Stomach (tissue), 4 donors: ENCODE measurements at regions not wholly inside any gene's neighbourhood (a gene's known extent, or its start where the extent isn't known, plus 50 kb on each side); places are given as distances from the start of the nearest gene placed in this dataset.

ENCODE experiments used
- EP300 ChIP-seq: sonication (generic); formaldehyde crosslinking; IDR thresholded peaks from one replicate; pipeline ENCODE4 v1.6.1; 2017; ENCODE audit warnings: antibody characterized with exemption
- POLR2A ChIP-seq, 4 donors: fragments of 450-650 bp; IDR thresholded peaks; one replicate each; pipeline ENCODE4 v1.6.1; 2016; ENCODE audit warnings: antibody characterized with exemption in 4 of 4, control low read depth in 2 of 4, mild to moderate bottlenecking in 1 of 4, moderate library complexity in 1 of 4
- POLR2AphosphoS5 ChIP-seq, 3 donors: sonication (generic); formaldehyde crosslinking; IDR thresholded peaks; one replicate each; pipeline ENCODE4 v1.6.1; 2016; ENCODE audit warnings: antibody characterized with exemption in 3 of 3
- TF ChIP-seq, protein P1 (sequence below), 7 experiments: fragments of 450-650 bp in 4 of 7; fragments of 200-600 bp in 3 of 7; sonication (generic) in 3 of 7; IDR thresholded peaks; one replicate each; pipeline ENCODE4 v1.5.1; 2016 to 2019; ENCODE audit warnings: antibody characterized with exemption in 7 of 7, control low read depth in 2 of 7, mild to moderate bottlenecking in 1 of 7

DNA sequence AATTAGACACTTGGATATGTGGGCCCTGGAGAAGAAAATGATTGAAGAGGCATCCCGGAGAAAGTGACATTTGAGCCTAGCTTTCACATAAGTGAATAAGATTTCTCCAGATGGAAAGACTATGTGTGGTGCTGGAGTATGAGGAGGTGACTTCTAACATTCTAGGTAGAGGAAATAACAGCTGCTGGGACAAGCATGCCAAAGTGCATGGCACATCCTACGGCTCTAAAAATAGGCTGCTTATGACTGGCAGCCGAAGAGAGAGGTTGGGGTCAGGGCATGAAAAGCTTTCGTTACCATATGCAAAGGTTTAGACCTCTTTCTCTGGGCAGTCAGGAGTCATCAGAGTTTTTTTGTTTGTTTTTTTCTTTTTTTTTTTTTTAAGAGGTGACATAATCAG, 142.0 kb downstream of the SOX3 start:
- TF ChIP-seq, protein P1, sequence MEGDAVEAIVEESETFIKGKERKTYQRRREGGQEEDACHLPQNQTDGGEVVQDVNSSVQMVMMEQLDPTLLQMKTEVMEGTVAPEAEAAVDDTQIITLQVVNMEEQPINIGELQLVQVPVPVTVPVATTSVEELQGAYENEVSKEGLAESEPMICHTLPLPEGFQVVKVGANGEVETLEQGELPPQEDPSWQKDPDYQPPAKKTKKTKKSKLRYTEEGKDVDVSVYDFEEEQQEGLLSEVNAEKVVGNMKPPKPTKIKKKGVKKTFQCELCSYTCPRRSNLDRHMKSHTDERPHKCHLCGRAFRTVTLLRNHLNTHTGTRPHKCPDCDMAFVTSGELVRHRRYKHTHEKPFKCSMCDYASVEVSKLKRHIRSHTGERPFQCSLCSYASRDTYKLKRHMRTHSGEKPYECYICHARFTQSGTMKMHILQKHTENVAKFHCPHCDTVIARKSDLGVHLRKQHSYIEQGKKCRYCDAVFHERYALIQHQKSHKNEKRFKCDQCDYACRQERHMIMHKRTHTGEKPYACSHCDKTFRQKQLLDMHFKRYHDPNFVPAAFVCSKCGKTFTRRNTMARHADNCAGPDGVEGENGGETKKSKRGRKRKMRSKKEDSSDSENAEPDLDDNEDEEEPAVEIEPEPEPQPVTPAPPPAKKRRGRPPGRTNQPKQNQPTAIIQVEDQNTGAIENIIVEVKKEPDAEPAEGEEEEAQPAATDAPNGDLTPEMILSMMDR (IDR thresholded peaks at IDR 0.05): no peak
- TF ChIP-seq POLR2AphosphoS5 (IDR thresholded peaks at IDR 0.05) (no peak), POLR2A (IDR thresholded peaks at IDR 0.05) (no peak), EP300 (no peak)
